ENCODE measurements at regions not wholly inside any gene's neighbourhood (a gene's known extent, or its start where the extent isn't known, plus 50 kb on each side); places are given as distances from the start of the nearest gene placed in this dataset.

DNA sequence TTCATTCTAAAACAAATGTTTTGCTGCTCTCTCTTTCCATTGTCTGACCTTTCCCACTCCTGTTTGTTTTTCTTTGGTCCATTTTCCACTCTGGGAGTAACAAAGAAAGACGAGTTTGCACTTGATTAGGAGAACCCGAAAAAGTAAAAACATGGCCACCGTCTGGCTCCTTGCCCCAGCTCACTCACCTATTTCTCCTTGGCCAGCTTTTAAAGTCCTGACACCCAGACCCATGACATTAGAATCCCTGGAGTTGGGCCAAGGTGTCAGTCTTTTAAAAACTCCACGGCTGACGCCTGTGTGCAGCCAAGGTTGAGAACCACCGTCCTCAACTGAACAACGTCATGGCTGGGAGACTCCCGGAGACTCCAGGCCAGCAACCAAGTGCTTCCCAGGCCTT lies 63.6 kb upstream of the FLT1 start:
- TF ChIP-seq CTCF (IDR thresholded peaks at IDR 0.05) (no peak), POLR2A (IDR thresholded peaks at IDR 0.05) (no peak)
